ENCODE measurements at regions not wholly inside any gene's neighbourhood (a gene's known extent, or its start where the extent isn't known, plus 50 kb on each side); places are given as distances from the start of the nearest gene placed in this dataset.

DNA sequence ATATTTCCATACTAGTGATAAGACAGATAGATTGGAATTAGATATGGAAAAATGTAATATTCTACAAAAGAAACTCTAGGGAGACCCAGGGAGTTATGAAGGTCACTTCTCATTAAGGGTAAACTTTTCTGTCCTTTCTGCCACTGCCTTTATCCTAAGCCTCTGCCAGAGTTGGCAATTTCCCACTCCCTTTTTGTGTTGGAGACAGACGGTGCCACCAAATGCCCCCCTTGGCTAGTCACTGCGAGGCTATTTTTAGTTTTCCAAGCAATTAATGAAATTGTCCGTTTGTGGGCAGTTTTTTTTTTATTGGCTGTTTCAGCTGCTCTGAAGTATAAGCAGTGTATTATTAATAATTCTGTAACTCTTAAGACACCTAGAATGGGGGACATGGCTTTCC is 67.6 kb upstream of the TENM4 start:
- TF ChIP-seq CTCF (IDR thresholded peaks at IDR 0.05), result no peak
- TF ChIP-seq SIN3A (IDR thresholded peaks at IDR 0.05; ENCODE audit: borderline replicate concordance, insufficient read depth, low read depth, low read length), result no peak

Data from Panc1 (cell line).